ENCODE measurements at regions not wholly inside any gene's neighbourhood (a gene's known extent, or its start where the extent isn't known, plus 50 kb on each side); places are given as distances from the start of the nearest gene placed in this dataset.

DNA sequence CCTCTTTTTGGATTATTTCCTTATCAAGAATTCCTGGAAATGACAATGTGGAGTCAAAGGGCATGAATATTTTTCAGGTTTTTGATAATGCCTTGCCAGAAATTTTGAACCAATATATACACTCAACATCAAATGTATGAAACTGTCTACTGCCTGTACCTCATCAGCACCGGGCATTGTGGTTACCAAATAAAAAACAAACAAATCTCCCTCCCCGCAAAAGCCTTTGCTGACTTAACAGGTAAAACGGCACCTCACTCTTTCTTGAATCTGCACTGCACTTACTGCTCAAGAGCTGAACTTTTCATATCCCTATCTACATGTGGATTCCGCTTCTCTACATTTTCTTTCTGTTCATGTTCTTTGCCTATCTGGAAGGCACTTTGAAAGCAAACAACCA, 134.5 kb upstream of the PRICKLE2 start:
- TF ChIP-seq, protein P1, sequence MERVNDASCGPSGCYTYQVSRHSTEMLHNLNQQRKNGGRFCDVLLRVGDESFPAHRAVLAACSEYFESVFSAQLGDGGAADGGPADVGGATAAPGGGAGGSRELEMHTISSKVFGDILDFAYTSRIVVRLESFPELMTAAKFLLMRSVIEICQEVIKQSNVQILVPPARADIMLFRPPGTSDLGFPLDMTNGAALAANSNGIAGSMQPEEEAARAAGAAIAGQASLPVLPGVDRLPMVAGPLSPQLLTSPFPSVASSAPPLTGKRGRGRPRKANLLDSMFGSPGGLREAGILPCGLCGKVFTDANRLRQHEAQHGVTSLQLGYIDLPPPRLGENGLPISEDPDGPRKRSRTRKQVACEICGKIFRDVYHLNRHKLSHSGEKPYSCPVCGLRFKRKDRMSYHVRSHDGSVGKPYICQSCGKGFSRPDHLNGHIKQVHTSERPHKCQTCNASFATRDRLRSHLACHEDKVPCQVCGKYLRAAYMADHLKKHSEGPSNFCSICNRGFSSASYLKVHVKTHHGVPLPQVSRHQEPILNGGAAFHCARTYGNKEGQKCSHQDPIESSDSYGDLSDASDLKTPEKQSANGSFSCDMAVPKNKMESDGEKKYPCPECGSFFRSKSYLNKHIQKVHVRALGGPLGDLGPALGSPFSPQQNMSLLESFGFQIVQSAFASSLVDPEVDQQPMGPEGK (CRISPR knock-in tag; IDR thresholded peaks at IDR 0.05): no peak
- TF ChIP-seq MXD4 (CRISPR knock-in tag; IDR thresholded peaks at IDR 0.05) (no peak), RAD21 (CRISPR knock-in tag; IDR thresholded peaks at IDR 0.05) (no peak), NFRKB (IDR thresholded peaks at IDR 0.05) (no peak), TCF7L2 (IDR thresholded peaks at IDR 0.05; ENCODE audit: low read depth, low read length) (no peak), ZNF121 (CRISPR knock-in tag; IDR thresholded peaks at IDR 0.05) (no peak), NFYB (CRISPR knock-in tag; IDR thresholded peaks at IDR 0.05) (no peak), MXI1 (IDR thresholded peaks at IDR 0.05; ENCODE audit: borderline replicate concordance, low read depth, low read length) (no peak), JUND (CRISPR knock-in tag; IDR thresholded peaks at IDR 0.05) (no peak), SMAD1 (CRISPR knock-in tag; IDR thresholded peaks at IDR 0.05; ENCODE audit: borderline replicate concordance, low read depth) (no peak)
- TF ChIP-seq, protein P2, sequence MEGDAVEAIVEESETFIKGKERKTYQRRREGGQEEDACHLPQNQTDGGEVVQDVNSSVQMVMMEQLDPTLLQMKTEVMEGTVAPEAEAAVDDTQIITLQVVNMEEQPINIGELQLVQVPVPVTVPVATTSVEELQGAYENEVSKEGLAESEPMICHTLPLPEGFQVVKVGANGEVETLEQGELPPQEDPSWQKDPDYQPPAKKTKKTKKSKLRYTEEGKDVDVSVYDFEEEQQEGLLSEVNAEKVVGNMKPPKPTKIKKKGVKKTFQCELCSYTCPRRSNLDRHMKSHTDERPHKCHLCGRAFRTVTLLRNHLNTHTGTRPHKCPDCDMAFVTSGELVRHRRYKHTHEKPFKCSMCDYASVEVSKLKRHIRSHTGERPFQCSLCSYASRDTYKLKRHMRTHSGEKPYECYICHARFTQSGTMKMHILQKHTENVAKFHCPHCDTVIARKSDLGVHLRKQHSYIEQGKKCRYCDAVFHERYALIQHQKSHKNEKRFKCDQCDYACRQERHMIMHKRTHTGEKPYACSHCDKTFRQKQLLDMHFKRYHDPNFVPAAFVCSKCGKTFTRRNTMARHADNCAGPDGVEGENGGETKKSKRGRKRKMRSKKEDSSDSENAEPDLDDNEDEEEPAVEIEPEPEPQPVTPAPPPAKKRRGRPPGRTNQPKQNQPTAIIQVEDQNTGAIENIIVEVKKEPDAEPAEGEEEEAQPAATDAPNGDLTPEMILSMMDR (CRISPR knock-in tag; IDR thresholded peaks at IDR 0.05): no peak

Data from HepG2 (cell line).